NCI-H69 (cell line): ENCODE measurements at regions not wholly inside any gene's neighbourhood (a gene's known extent, or its start where the extent isn't known, plus 50 kb on each side); places are given as distances from the start of the nearest gene placed in this dataset.
"Not testable (repeated sequence)": the region's sequence is repeated elsewhere in the genome, so short reads cannot be mapped to it uniquely, and the experiment has no call there.

Experiments used
- DNase-seq: peaks from one replicate; lab custom pipeline; 2025; lab: John Stamatoyannopoulos, UW

- no peak for DNase-seq
Measured at GRCh38 chr4:26239801-26240200, 81.0 kb upstream of the RBPJ start.

DNA sequence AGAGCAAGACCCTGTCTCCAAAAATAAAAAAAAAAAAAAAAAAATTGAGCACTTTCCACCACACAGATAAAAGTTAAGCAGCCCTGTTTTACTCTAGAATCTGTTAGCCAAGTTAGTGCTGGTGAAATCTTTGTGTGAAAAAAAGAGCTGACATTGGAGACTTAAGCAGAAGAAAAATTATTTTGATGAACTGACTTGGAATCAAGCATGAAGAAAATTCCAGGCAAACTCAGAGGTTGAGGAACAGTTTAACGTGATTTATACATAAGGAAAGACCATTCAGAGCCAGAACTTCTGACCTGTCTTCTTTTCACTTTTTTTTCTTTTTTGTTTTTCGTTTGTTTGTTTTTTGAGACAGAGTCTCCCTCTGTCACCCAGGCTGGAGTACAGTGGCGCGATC lies 79.6 kb upstream of the RBPJ start:
- DNase-seq = no peak

DNA sequence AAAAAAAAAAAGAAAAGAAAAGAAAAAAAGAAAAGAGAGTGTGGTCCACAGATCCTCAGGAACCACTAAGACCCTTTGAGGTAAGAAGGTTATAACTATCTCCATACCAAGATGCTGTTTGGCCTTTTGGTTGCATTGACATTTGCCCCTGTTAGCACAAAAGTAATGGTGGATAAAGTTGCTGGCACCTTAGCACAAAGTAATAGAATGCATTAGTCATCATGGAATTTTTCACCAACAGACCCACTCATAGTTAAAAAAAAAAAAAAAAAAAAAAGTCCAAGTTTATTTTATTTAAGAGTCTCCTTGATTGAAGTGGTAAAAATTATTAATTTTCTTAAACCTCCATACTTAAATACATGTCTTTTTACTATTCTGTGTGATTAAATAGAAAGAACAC lies 78.4 kb upstream of the RBPJ start:
- DNase-seq = no peak

GRCh38 chr4:26244138-26244537 lies 76.7 kb upstream of the RBPJ start:
- not testable (repeated sequence) for DNase-seq

GRCh38 chr4:26248647-26249046 lies 72.2 kb upstream of the RBPJ start:
- DNase-seq = peak; percentile 81

- no peak for DNase-seq
Measured at GRCh38 chr4:26252349-26253025, 68.3 kb upstream of the RBPJ start.

GRCh38 chr4:26253968-26254367 lies 66.8 kb upstream of the RBPJ start:
- peak; percentile 3 for DNase-seq

DNA sequence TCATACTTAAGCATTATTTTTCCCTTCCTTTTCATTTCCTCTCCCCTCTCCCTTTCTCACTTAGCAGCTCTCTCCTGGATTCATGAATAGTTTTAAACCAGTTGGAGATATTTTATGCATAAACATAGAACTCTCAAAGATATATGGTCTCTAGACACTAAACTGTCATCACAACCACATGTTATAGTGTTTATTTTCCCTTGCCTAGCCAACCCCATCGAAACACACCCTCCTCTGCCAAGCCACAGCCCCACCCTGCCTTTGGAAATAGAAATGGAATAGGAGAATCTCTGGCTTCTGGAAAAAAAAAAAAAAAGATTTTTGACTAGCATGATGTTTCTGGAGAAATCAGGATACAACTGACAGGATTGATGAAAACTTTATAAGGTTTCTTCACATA lies 64.8 kb upstream of the RBPJ start:
- DNase-seq = no peak

GRCh38 chr4:26257444-26257843 lies 63.4 kb upstream of the RBPJ start:
- not testable (repeated sequence) for DNase-seq

GRCh38 chr4:26257850-26258249 lies 63.0 kb upstream of the RBPJ start:
- no peak for DNase-seq

DNA sequence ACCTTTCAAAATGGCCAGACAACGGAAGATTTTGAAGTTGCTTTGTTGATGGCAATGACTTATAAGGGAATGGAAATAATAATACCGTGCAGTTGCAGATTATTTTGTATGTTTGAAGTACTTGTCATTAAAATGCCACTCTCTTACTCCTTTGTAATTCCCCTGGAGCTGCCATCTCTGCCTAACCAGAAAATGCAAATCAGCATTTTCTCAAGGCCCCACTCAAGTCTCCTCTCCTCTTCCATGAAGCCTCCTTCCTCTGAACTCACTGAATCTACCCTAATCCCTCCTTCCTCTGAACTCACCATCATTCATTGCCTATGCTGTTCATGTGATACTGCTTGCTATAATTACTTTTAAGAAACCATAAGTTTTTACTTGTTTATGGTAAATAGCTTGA lies 60.2 kb upstream of the RBPJ start:
- no peak for DNase-seq

DNA sequence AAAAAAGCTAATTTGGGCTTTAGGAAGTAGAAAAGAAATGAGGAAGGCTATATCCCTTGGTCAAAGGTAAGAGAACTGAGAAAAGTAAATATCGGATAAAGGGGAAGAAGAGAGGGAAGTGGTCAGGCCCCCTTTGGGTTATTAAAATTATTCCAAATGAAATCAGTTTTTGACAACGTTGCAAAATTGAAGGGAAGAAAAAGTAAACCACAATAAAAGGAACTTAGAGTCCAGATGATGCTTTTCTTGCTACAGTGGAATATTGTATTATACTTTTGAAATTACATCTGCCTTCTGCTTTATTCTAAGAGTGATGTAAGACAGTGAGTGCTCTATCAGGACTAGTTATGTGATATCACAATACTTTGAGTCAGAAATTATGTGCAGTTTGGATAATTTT lies 59.4 kb upstream of the RBPJ start:
- DNase-seq = no peak

DNA sequence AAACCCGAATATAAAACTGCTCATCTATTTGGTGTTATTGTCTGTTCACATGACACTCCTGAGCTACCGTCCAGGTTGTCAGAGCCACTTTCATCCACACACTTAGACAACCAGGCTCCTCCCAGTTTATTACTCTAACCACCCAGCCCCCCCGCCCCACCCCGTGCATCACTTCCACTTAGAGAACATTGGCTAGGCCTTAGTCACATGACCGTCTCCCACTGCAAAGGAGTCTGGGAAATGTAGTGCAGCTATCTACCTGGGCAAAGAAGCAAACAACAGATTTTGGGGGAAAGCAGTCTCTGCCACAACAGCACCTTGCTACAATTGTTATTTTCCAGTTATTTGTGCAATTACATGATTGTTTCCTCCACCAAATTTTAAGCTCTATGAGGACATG lies 57.6 kb upstream of the RBPJ start:
- DNase-seq = peak; percentile 45

- DNase-seq = no peak
Measured at GRCh38 chr4:26264109-26264508, 56.7 kb upstream of the RBPJ start.

- no peak for DNase-seq
Measured at GRCh38 chr4:26267087-26267486, 53.7 kb upstream of the RBPJ start.

DNA sequence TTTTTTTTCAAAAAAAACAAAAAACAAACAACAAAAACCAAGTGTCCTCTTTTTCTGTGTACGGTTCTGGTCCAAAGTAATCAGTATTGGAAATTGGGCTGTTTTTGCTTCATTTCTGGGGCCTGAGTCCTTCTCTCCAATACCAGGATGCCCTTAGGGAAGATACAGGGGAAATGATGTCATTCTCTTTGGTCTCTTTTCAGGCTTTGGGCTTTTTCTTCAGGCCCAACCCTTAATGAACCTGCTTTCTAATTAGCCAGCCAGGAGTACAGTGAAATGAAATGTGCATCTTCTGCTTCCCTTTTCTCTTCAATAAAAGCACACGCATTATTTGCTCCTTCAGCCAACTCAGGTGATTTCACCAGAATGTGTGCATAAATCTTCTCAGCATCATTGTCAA lies 52.6 kb upstream of the RBPJ start:
- DNase-seq = peak; percentile 58

DNA sequence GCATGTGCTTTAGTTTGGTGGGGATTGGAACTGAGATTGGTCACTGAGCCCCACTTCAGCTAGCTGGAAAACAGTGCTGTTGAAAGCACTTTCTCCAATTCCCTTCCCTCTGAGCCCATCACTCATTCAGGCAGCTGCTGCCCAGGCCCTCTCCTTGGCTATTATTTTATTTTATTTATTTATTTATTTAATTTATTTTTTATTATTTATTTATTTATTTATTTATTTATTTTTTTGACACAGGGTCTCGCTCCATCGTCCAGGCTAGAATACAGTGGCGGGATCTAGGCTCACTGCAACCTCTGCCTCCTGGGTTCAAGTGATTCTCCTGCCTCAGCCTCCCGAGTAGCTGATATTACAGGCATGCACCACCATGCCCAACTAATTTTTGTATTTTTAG lies 51.8 kb upstream of the RBPJ start:
- DNase-seq = no peak
